HepG2 (cell line): ENCODE measurements at regions not wholly inside any gene's neighbourhood (a gene's known extent, or its start where the extent isn't known, plus 50 kb on each side); places are given as distances from the start of the nearest gene placed in this dataset.

Experiments used
- ATAC-seq: fragments of 200-7000 bp; cut with Tn5 transposase; 3 replicates; pipeline ENCODE4 v1.9.1; 2020; ENCODE audit warnings: mild to moderate bottlenecking, moderate library complexity
- BruUV-seq: library from RNA; stranded (reverse); fragments of 400-500 nt; replicated peaks from 2 replicates; lab custom pipeline; 2021; lab: Mats Ljungman, UMichigan
- CTCF ChIA-PET: fragments of 300-600 bp; formaldehyde crosslinking; extraction: SDS; loops from one replicate; lab custom pipeline; 2021; ENCODE audit warnings: low total read pairs, inconsistent platforms, low intra/inter-chr PET ratio; lab: Yijun Ruan, JAX
- POLR2A ChIA-PET: fragments of 350-600 bp; sonication (Branson Sonifier 250); formaldehyde crosslinking; loops from one replicate; lab custom pipeline; 2020; ENCODE audit warnings: antibody characterized with exemption, inconsistent platforms; lab: Yijun Ruan, JAX
- DNase-seq: peaks from one replicate; pipeline ENCODE4 v3.0.0-alpha.2; 2015; ENCODE audit warnings: low spot score
- FAIRE-seq: peaks from 3 replicates; lab custom pipeline; 2011; peaks lifted over from hg19 to GRCh38; lab: Jason Lieb, UNC
- H2AFZ ChIP-seq: one replicate; pipeline ENCODE4 v1.6.1; 2011; ENCODE audit warnings: low read length, inconsistent platforms
- H3K27ac ChIP-seq: fragments of 300-600 bp; 3 replicates; pipeline ENCODE4 v1.8.0; 2011; ENCODE audit warnings: mixed run types, mild to moderate bottlenecking, mixed read lengths, low read length, inconsistent platforms; ENCODE audit not compliant: insufficient read depth; ENCODE audit errors: extremely low read length
- H3K27me3 ChIP-seq, 2 experiments: fragments of 200-600 bp in 1 of 2; 2 replicates in 1 of 2; 3 replicates in 1 of 2; pipeline versions ENCODE4 v1.6.0 to v1.8.0; 2011; ENCODE audit warnings: low read length in 2 of 2, mild to moderate bottlenecking in 2 of 2, moderate library complexity in 2 of 2, inconsistent platforms in 1 of 2; ENCODE audit not compliant: insufficient read depth in 2 of 2, control insufficient read depth in 1 of 2
- H3K36me3 ChIP-seq, 2 experiments: fragments of 200-600 bp in 1 of 2; replicated peaks in 1 of 2; 2 replicates in 1 of 2; 3 replicates in 1 of 2; pipeline versions ENCODE4 v1.5.1 to v1.8.0; 2011; ENCODE audit warnings: low read length in 2 of 2, inconsistent platforms in 1 of 2; ENCODE audit not compliant: insufficient read depth in 2 of 2, control insufficient read depth in 1 of 2
- H3K4me1 ChIP-seq: 2 replicates; pipeline ENCODE4 v1.5.1; 2012; ENCODE audit warnings: low read length, inconsistent platforms; ENCODE audit not compliant: insufficient read depth
- H3K4me2 ChIP-seq: 2 replicates; pipeline ENCODE4 v1.6.0; 2011; ENCODE audit warnings: low read depth, low read length, inconsistent platforms
- H3K4me3 ChIP-seq, 3 experiments: fragments of 200-600 bp in 1 of 3; sonication (generic), shearing (Covaris generic) in 1 of 3; replicated peaks in 1 of 3; 2 replicates each; pipeline ENCODE4 v1.5.1; 2011 to 2016; ENCODE audit warnings: low read length in 3 of 3, inconsistent platforms in 2 of 3, low read depth in 2 of 3, mild to moderate bottlenecking in 2 of 3, control low read depth in 1 of 3, mixed read lengths in 1 of 3; ENCODE audit not compliant: insufficient read depth in 1 of 3
- H3K79me2 ChIP-seq: one replicate; pipeline ENCODE4 v1.6.1; 2011; ENCODE audit warnings: low read length, inconsistent platforms; ENCODE audit not compliant: insufficient read depth
- H3K9ac ChIP-seq: 2 replicates; pipeline ENCODE4 v1.6.0; 2011; ENCODE audit warnings: mild to moderate bottlenecking, low read depth, low read length, inconsistent platforms; ENCODE audit not compliant: insufficient read depth
- H3K9me3 ChIP-seq: 2 replicates; pipeline ENCODE4 v1.5.1; 2012; ENCODE audit warnings: mild to moderate bottlenecking, low read length
- H4K20me1 ChIP-seq: 2 replicates; pipeline ENCODE4 v1.6.0; 2011; ENCODE audit warnings: inconsistent platforms, mild to moderate bottlenecking, low read length, moderate library complexity; ENCODE audit not compliant: insufficient read depth
- ARNT ChIP-seq: fragments of 450-650 bp; IDR thresholded peaks from 2 replicates; pipeline ENCODE4 v1.6.1; 2017
- FLYWCH1 ChIP-seq: sonication (generic); formaldehyde crosslinking; IDR thresholded peaks from 2 replicates; pipeline ENCODE4 v1.8.1; 2023; ENCODE audit warnings: mild to moderate bottlenecking, missing genetic modification reagents
- MAFF ChIP-seq: IDR thresholded peaks from 2 replicates; pipeline ENCODE4 v1.6.1; 2011; ENCODE audit warnings: low read depth, low read length, improper control_type of control experiment
- MAFK ChIP-seq, 2 experiments: IDR thresholded peaks in 1 of 2; conservative IDR thresholded peaks in 1 of 2; 2 replicates each; pipeline ENCODE4 v1.6.1; 2011; ENCODE audit warnings: improper control_type of control experiment in 2 of 2, low read length in 2 of 2
- RERE ChIP-seq: IDR thresholded peaks from 2 replicates; pipeline ENCODE4 v1.6.1; 2016; ENCODE audit warnings: low read depth, missing genetic modification reagents, missing compliant biosample characterization
- ZFP91 ChIP-seq: sonication (generic); formaldehyde crosslinking; IDR thresholded peaks from 2 replicates; pipeline ENCODE4 v1.9.0; 2022; ENCODE audit warnings: missing genetic modification reagents, mild to moderate bottlenecking, borderline replicate concordance
- ZMAT3 ChIP-seq: sonication (generic); formaldehyde crosslinking; conservative IDR thresholded peaks from 2 replicates; pipeline ENCODE4 v1.7.0; 2021; ENCODE audit warnings: missing genetic modification reagents
- ZNF589 ChIP-seq: sonication (generic); formaldehyde crosslinking; conservative IDR thresholded peaks from 2 replicates; pipeline ENCODE4 v1.8.0; 2022; ENCODE audit warnings: mild to moderate bottlenecking, moderate library complexity, missing genetic modification reagents
- ZNF83 ChIP-seq: sonication (generic); formaldehyde crosslinking; IDR thresholded peaks from 2 replicates; pipeline ENCODE4 v1.4.0; 2020; ENCODE audit warnings: missing genetic modification reagents, mild to moderate bottlenecking, borderline replicate concordance
- WGBS: methylation state at CpG from one replicate; pipeline ENCODE4 v1.1.6; 2017; ENCODE audit warnings: low lambda C conversion rate; 5-methylcytosine and 5-hydroxymethylcytosine counted together
- in situ Hi-C: cut with HindIII; loops from 2 replicates; pipeline ENCODE4 v1.10.0; 2017; ENCODE audit warnings: low pct_unique_long_range_greater_than_20kb; ENCODE audit not compliant: extremely low pct_ligation_motif_present
- intact Hi-C: fragments of 100-400 bp; cut with micrococcal nuclease; formaldehyde crosslinking; loops from one replicate; pipeline ENCODE4 v1.10.0; 2022; ENCODE audit not compliant: unreplicated experiment
- TF ChIP-seq, protein P1 (sequence below): sonication (generic); formaldehyde crosslinking; IDR thresholded peaks from 2 replicates; pipeline ENCODE4 v1.4.0; 2020; ENCODE audit warnings: low read depth, mild to moderate bottlenecking, missing genetic modification reagents

- in situ Hi-C loops = no loop called here
- BruUV-seq = no TSS peak
- Histone ChIP-seq H3K4me2 (no peak overlapping the region), H3K79me2 (no peaks in the 10 kb centered on the region), H3K36me3 (no peaks in the 10 kb centered on the region), H3K9me3 (no peaks in the 10 kb centered on the region), H3K9ac (no peak overlapping the region), H4K20me1 (no peaks in the 10 kb centered on the region), H2AFZ (no peak overlapping the region), H3K27ac (no peak overlapping the region), H3K27me3 (peaks cover 0 to 10% of the 10 kb centered on the region in 2 experiments; a peak in 2 of 5 replicates), H3K4me3 (no peak overlapping the region), H3K4me1 (no peaks in the 10 kb centered on the region)
- POLR2A ChIA-PET = no interaction called here
- CTCF ChIA-PET = no interaction called here
- ATAC-seq = no peak
- FAIRE-seq = no peak
- intact Hi-C loops = no loop called here
- no peak for TF ChIP-seq ZMAT3 (CRISPR knock-in tag)
- TF ChIP-seq MAFK (conservative IDR thresholded peaks at IDR 0.05 in 1 of 2, IDR thresholded peaks at IDR 0.05 in 1 of 2; ENCODE audit: low read length in 2 of 2) = peak; percentile 89 to 95
- peak; percentile 93 for TF ChIP-seq MAFF
- DNase-seq = no peak
- 1% methylated on average over 3 of the region's 3 CpGs for WGBS
Observed at GRCh38 chr13:112267660-112268059, 108.5 kb upstream of the SPACA7 start.

DNA sequence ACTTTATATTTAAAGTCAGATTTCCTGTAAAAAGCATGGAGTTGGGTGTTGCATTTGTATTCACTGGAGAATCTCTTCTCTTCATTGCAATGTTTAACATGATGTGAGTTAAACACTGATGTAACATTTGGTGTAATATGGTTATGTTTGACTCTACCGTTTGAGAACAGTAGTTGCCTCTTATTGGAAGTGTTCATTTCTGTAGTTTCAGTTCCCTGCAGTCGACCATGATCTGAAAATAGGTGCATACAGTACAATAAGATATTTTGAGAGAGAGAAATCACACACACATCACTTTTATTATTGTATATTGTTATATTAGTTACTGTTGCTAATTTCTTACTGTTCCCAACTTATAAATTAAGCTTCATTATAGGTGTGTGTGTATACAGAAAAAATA, 105.2 kb upstream of the SPACA7 start:
- no peaks in the 10 kb centered on the region for H4K20me1 ChIP-seq
- in situ Hi-C loops (no loop called here), intact Hi-C loops (no loop called here)
- no TSS peak for BruUV-seq
- no peak overlapping the region for H3K4me2 ChIP-seq
- no peaks in the 10 kb centered on the region for H3K36me3 ChIP-seq
- WGBS = 0% methylated on average over 2 of the region's 2 CpGs
- no peaks in the 10 kb centered on the region for H3K4me1 ChIP-seq
- H3K79me2 ChIP-seq = no peaks in the 10 kb centered on the region
- H2AFZ ChIP-seq = no peak overlapping the region
- H3K27me3 ChIP-seq = peaks cover 0 to 13% of the 10 kb centered on the region in 2 experiments; a peak in 2 of 5 replicates
- H3K9ac ChIP-seq = no peak overlapping the region
- FAIRE-seq = no peak
- H3K4me3 ChIP-seq = no peak overlapping the region
- no peak for ATAC-seq
- POLR2A ChIA-PET = no interaction called here
- no peaks in the 10 kb centered on the region for H3K9me3 ChIP-seq
- CTCF ChIA-PET = no interaction called here
- H3K27ac ChIP-seq = no peak overlapping the region
- no peak for DNase-seq
- TF ChIP-seq ZNF83 = no peak
- TF ChIP-seq RERE (CRISPR knock-in tag) = no peak
- no peak for TF ChIP-seq FLYWCH1 (CRISPR knock-in tag)
- TF ChIP-seq ZFP91 (CRISPR knock-in tag) = no peak
- TF ChIP-seq ARNT = no peak
- TF ChIP-seq, protein P1, sequence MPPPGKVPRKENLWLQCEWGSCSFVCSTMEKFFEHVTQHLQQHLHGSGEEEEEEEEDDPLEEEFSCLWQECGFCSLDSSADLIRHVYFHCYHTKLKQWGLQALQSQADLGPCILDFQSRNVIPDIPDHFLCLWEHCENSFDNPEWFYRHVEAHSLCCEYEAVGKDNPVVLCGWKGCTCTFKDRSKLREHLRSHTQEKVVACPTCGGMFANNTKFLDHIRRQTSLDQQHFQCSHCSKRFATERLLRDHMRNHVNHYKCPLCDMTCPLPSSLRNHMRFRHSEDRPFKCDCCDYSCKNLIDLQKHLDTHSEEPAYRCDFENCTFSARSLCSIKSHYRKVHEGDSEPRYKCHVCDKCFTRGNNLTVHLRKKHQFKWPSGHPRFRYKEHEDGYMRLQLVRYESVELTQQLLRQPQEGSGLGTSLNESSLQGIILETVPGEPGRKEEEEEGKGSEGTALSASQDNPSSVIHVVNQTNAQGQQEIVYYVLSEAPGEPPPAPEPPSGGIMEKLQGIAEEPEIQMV (CRISPR knock-in tag) = no peak
- TF ChIP-seq ZNF589 (CRISPR knock-in tag) = no peak
